ENCODE measurements at regions not wholly inside any gene's neighbourhood (a gene's known extent, or its start where the extent isn't known, plus 50 kb on each side); places are given as distances from the start of the nearest gene placed in this dataset.
"Not testable (repeated sequence)": the region's sequence is repeated elsewhere in the genome, so short reads cannot be mapped to it uniquely, and the experiment has no call there.

DNA sequence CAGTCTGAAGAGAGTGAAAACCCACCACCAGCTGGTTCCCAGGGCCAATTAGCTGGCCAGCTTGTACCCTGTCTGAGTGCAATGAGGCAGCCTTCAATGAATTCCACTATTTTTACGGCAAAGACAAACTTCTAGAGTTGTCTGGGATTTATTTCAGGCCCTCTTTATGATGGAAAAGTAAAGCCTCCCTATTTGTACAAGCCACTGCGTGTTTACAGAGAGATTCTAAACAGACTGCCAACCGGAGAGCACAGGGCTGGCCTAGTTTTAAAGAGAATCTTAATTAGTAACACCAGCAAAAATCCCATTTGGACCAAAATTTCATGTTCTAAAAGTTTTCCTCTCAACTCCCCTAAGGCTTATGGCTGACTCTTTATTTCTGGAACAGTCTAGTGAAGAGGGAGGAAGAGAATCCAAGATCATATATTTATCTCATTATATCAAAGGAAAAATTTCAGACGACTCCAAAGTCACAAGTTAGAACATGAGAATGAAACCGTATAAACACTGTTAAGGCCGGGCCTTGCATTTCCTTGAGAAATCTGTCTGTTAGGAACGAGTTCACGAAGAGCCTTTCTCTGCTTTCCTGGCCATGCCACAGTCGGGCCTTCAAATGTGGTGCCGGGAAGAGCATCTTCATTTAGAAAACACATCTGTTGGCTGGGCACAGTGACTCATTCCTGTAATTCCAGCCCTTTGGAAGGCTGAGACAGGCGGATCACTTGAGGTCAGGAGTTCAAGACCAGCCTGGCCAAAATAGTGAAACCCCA lies 724.6 kb upstream of the NRP1 start:
- no peak for DNase-seq

DNA sequence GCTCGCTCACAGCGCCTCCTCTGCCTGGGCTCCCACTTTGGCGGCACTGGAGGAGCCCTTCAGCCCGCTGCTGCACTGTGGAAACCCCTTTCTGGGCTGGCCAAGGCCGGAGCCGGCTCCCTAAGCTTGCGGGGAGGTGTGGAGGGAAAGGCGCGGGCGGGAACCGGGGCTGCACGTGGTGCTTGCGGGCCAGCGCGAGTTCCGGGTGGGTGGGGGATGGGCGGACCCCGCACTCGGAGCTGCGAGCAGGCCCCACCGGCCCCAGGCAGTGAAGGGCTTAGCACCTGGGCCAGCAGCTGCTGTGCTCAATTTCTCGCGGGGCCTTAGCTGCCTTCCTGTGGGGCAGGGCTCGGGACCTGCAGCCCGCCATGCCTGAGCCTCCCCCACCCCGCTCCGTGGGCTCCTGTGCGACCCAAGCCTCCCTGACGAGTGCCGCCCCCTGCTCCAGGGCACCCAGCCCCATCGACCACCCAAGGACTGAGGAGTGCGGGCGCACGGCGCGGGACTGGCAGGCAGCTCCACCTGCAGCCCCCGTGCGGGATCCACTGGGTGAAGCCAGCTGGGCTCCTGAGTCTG lies 721.0 kb upstream of the NRP1 start:
- not testable (repeated sequence) for DNase-seq

GRCh38 chr10:34049887-34050286 lies 715.4 kb upstream of the NRP1 start:
- DNase-seq, result no peak

GRCh38 chr10:34049469-34049868 lies 715.0 kb upstream of the NRP1 start:
- no peak for DNase-seq

GRCh38 chr10:34047389-34047788 lies 712.9 kb upstream of the NRP1 start:
- no peak for DNase-seq

DNA sequence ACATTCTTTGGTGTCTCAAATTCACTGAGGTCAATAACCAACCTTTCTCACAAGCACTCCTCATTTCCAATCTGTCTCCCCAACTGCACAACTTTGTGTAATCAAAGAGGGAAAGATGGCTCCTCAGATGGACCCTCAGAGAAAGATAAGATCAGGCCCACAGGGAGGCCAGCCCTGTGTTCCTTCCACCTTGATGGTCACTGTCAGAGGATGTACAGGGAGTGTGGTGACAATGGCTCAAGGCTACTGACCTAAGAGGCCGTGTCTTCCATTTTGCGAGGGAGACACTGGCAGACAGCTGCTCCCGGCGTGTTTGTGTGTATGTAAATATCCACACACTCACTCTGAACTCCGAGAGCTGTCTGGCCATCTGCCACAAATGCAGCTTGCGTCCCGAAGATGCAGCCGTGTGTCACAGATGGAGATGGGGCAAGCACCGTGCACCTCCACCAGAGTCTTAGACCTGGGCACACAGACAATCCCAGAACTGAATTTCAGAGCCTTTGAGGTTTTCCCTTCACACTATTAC lies 712.1 kb upstream of the NRP1 start:
- no peak for DNase-seq

- no peak for DNase-seq
Measured at GRCh38 chr10:34045571-34046190, 711.2 kb upstream of the NRP1 start.

GRCh38 chr10:34041871-34042270 lies 707.4 kb upstream of the NRP1 start:
- DNase-seq, result no peak

GRCh38 chr10:34037499-34037898 lies 703.0 kb upstream of the NRP1 start:
- no peak for DNase-seq

DNA sequence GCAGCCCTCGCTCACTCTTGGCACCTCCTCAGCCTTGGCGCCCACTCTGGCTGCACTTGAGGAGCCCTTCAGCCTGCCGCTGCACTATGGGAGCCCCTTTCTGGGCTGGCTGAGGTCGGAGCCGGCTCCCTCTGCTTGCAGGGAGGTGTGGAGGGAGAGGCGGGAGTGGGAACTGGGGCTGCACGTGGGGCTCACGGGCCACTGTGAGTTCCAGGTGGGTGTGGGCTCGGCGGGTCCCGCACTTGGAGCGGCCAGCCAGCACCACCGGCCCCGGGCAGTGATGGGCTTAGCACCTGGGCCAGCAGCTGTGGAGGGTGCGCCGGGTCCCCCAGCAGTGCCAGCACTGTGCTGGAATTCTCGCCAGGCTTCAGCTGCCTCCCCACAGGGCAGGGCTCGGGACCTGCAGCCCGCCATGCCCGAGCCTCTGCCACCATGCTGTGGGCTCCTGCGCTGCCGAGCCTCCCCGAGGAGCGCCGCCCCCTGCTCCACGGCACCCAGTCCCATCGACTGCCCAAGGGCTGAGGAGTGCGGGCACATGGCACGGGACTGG lies 700.8 kb upstream of the NRP1 start:
- not testable (repeated sequence) for DNase-seq

DNA sequence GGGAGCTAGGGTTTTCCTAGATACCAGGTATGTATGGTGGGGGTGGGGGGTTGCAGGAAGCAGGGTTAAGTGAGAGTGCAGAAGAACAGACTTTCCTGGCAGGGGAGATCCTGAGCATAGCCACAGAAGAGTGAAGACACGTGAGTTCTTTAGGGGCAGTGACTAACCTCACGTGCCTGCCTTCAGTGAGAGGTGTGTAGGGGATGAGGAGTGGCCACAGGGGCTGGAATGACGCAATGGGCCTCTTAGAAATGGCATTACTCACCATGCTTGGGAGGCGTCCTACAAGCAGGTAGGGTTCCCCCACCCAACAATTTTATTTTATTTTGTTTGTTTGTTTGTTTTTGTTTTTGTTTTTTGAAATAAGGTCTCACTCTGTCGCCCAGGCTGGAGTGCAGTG lies 698.6 kb upstream of the NRP1 start:
- no peak for DNase-seq

DNA sequence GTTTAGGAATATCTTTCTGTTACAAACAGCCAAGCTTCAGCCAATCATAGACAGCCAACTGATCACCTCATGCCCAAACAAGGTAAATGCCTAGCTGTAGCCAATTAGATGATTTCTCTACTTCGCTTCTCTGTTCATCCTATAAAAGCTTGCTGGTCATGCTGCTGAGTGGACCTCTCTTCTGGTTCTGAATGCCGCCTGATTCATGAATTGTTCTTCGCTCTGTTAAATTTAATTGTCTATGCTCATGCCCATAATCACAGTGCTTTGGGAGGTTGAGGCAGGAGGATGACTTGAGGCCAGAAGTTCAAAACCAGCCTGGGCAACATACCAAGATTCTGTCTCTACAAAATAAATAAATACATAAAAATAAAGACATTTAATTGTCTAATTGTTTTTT lies 698.1 kb upstream of the NRP1 start:
- no peak for DNase-seq

DNA sequence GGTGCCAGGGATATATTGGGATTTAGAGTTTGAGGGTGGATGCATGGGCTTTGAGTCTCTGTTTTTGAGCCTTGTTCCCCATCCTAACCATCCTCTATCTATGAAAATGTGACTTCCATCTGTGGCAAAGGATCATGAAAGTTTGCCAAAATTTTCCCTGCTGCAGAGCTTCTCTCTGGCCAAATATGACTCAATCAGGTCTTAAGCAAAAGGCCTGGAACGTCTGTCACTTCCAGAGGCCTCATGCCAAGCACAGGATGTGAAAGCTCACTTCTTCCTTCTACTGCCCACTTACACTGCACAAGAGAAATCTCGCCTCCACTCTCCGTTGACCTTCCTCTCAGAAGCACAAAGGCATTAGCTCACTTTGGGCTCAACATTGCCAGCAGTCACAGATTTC lies 696.9 kb upstream of the NRP1 start:
- no peak for DNase-seq

- no peak for DNase-seq
Measured at GRCh38 chr10:34029455-34029854, 695.0 kb upstream of the NRP1 start.

DNA sequence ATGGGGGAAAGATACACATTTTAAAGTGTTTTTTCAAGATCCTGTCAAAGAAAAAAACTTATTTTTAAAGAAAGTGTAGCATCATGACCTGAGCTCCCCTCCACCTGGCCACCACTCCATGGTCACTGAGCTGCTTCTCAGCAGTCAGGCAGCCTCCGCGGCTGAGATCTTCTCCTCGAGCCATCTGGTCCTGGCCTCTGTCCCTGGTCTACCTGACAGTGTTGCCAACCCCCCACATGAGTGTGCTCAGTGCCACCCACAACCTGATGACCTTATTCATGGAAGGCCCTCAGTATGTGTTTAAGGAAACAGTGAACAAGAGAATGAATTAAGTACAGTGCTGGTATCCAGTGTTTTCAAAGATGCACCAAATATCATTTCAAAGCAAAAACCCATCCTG lies 694.5 kb upstream of the NRP1 start:
- no peak for DNase-seq

DNA sequence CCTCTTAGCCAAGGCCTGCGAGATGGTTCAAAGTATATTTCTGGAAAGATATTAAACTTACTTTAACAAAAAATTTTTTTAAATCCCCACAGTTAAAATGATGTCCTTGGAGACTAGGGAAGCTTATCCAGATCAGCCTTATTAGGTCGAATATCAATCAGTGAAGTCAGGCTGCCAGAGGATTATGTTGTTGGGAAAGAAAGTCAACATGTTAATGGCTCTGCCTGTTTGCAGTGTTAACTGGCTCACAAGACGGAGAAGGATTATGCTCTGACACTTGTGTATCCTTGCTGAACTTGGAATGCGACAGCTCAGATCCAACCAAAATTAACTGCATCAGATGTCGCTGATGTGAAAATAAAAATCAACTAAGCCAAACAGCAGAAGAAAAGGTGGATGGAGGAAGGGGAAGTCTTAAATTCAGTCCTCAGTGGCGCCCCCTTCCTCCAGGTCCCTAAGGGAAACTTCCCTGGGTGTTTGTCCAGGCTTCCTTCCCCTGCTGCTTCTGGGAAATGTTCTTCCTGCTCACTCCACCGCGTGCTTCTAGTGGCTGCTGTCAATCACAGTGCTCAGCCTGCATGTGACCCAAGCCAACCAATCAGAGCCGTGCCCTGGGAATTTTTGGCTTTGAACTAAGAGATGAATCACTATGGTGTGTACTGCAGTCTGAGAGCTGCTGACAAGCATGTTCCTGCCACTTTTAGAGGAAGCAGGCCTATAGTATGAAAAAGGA lies 690.4 kb upstream of the NRP1 start:
- DNase-seq, result no peak

DNA sequence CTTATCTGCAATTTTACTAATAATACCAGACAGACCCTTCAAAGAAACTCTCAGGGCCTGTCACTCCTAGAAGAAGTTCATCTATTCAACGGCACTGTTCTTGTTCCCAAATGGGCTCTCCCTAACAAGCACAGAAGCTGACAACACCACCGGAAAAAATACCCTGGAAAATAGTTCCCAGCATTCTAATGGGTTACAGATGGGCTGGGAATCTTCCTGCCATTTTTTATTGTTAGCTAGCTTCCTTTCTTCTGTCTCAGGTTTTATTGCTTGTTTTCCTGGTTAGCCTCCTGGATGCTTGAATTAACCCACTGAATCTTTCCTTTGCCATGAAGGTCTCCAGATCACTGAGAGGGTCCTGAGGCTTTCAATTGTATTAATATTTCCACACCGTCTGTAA lies 689.8 kb upstream of the NRP1 start:
- no peak for DNase-seq

GRCh38 chr10:34022195-34022594 lies 687.7 kb upstream of the NRP1 start:
- DNase-seq, result no peak

- DNase-seq, result peak; percentile 63
Measured at GRCh38 chr10:34018784-34019183, 684.3 kb upstream of the NRP1 start.

DNA sequence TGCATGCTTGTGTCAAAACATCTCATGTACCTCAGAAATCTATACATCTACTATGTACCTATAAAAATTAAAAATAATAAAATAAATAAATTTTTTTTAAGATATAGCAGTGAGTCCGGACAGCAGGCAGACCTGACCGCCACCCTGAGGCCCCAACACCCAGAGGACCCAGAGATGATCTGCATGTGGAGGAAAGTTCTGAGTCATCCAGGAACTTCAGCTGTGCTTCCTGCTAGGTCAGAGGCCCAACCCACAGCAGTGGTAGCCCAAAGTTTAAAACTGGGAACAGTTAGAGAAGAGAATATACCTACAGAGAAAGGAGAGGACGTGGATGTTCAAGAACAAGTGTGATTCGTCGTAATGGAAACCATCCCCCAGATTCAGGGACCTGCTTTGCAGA lies 683.7 kb upstream of the NRP1 start:
- no peak for DNase-seq

DNA sequence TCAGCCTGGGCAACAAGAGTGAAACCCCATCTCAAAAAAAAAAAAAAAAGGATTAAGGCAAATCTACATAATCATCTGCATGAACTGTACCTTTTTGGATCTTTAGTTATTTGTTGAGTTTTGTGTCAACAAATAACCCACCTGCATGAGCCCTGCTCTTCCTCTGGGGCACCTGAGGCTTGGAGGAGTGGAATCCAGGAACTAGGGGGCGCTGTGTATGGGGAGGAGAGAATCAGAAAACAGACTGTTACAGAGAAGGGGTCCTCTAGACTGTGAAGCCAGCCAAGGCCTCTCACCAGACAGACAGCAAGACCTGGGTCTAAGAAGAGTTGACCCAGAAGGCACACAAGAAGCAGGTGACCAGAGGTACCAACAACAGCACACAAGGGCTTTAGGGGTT lies 682.8 kb upstream of the NRP1 start:
- DNase-seq, result no peak

- no peak for DNase-seq
Measured at GRCh38 chr10:34016576-34016975, 682.1 kb upstream of the NRP1 start.

- no peak for DNase-seq
Measured at GRCh38 chr10:34015700-34016099, 681.2 kb upstream of the NRP1 start.
